H1 (cell line): ENCODE measurements at regions not wholly inside any gene's neighbourhood (a gene's known extent, or its start where the extent isn't known, plus 50 kb on each side); places are given as distances from the start of the nearest gene placed in this dataset.

Experiments
- ATF2 ChIP-seq: IDR thresholded peaks from 2 replicates; pipeline ENCODE4 v1.6.1; 2012; ENCODE audit warnings: low read length, inconsistent platforms
- BRCA1 ChIP-seq: IDR thresholded peaks from 2 replicates; pipeline ENCODE4 v1.6.1; 2012; ENCODE audit warnings: low read depth, low read length, improper control_type of control experiment
- CEBPB ChIP-seq: IDR thresholded peaks from 2 replicates; pipeline ENCODE4 v1.6.1; 2012; ENCODE audit warnings: low read depth, low read length
- CTCF ChIP-seq, 3 experiments: IDR thresholded peaks; 1 replicate in 2 of 3; 2 replicates in 1 of 3; pipeline versions ENCODE4 v1.5.1 to v1.6.1; 2011; ENCODE audit warnings: low read length in 3 of 3, mild to moderate bottlenecking in 3 of 3, inconsistent platforms in 2 of 3, low read depth in 1 of 3, moderate library complexity in 1 of 3; ENCODE audit not compliant: insufficient read depth in 1 of 3; ENCODE audit errors: control extremely low read depth in 1 of 3
- E2F6 ChIP-seq: IDR thresholded peaks from 2 replicates; pipeline ENCODE4 v1.6.1; 2012; ENCODE audit warnings: inconsistent platforms
- EZH2 ChIP-seq: fragments of 200-600 bp; sonication (generic); IDR thresholded peaks from 2 replicates; pipeline ENCODE4 v1.7.1; 2012; ENCODE audit warnings: low read depth, mild to moderate bottlenecking, moderate library complexity, low read length, inconsistent platforms; ENCODE audit not compliant: severe bottlenecking
- NANOG ChIP-seq: IDR thresholded peaks from 2 replicates; pipeline ENCODE4 v1.6.1; 2011; ENCODE audit warnings: low read length, low read depth, mild to moderate bottlenecking, inconsistent platforms; ENCODE audit not compliant: insufficient read depth, poor library complexity, severe bottlenecking
- POLR2A ChIP-seq, 2 experiments: IDR thresholded peaks; 1 replicate in 1 of 2; 2 replicates in 1 of 2; pipeline ENCODE4 v1.6.1; 2011; ENCODE audit warnings: low read depth in 2 of 2, low read length in 2 of 2, mild to moderate bottlenecking in 2 of 2; ENCODE audit errors: control extremely low read depth in 1 of 2
- POLR2AphosphoS5 ChIP-seq: IDR thresholded peaks from 2 replicates; pipeline ENCODE4 v1.6.1; 2011; ENCODE audit warnings: low read depth, low read length
- RFX5 ChIP-seq: IDR thresholded peaks from 2 replicates; pipeline ENCODE4 v1.6.1; 2011; ENCODE audit warnings: low read depth, low read length, improper control_type of control experiment, borderline replicate concordance
- SP1 ChIP-seq: IDR thresholded peaks from 2 replicates; pipeline ENCODE4 v1.6.1; 2011; ENCODE audit warnings: low read depth, low read length
- SUZ12 ChIP-seq: fragments of 200-600 bp; sonication (generic); IDR thresholded peaks from 2 replicates; pipeline ENCODE4 v1.6.1; 2012; ENCODE audit warnings: mild to moderate bottlenecking, inconsistent platforms, low read length, moderate library complexity, mixed read lengths
- TAF1 ChIP-seq: IDR thresholded peaks from 2 replicates; pipeline ENCODE4 v1.6.1; 2011; ENCODE audit warnings: mild to moderate bottlenecking, low read depth, low read length
- ZNF274 ChIP-seq: IDR thresholded peaks from 2 replicates; pipeline ENCODE4 v1.7.0; 2012; ENCODE audit warnings: low read length, borderline replicate concordance; ENCODE audit errors: extremely low read depth

- TF ChIP-seq ZNF274: no peak
- TF ChIP-seq CTCF (IDR thresholded peaks at IDR 0.05; ENCODE audit: control extremely low read depth in 1 of 3, insufficient read depth in 1 of 3, low read depth in 1 of 3, low read length in 3 of 3): no peak
- no peak for TF ChIP-seq POLR2AphosphoS5
- no peak for TF ChIP-seq POLR2A (IDR thresholded peaks at IDR 0.05; ENCODE audit: control extremely low read depth in 1 of 2, low read depth in 2 of 2, low read length in 2 of 2)
- no peak for TF ChIP-seq NANOG
- TF ChIP-seq EZH2: no peak
- TF ChIP-seq TAF1: no peak
- no peak for TF ChIP-seq ATF2
- no peak for TF ChIP-seq SUZ12
- TF ChIP-seq RFX5: no peak
- no peak for TF ChIP-seq SP1
- no peak for TF ChIP-seq BRCA1
- TF ChIP-seq E2F6: no peak
- TF ChIP-seq CEBPB: no peak
Measured at GRCh38 chr1:208737161-208737560, 493.0 kb upstream of the PLXNA2 start.
